HG02610 (cell line): ENCODE measurements at regions not wholly inside any gene's neighbourhood (a gene's known extent, or its start where the extent isn't known, plus 50 kb on each side); places are given as distances from the start of the nearest gene placed in this dataset.
A peak's percentile ranks its signal among the peaks of the same experiment; 100 is the strongest.
"Not testable (repeated sequence)": the region's sequence is repeated elsewhere in the genome, so short reads cannot be mapped to it uniquely, and the experiment has no call there.

Experiments
- ATAC-seq: cut with Tn5 transposase; IDR thresholded peaks from one replicate; pipeline ENCODE4 v1.9.1; 2021; ENCODE audit warnings: mild to moderate bottlenecking, moderate library complexity; ENCODE audit not compliant: unreplicated experiment

DNA sequence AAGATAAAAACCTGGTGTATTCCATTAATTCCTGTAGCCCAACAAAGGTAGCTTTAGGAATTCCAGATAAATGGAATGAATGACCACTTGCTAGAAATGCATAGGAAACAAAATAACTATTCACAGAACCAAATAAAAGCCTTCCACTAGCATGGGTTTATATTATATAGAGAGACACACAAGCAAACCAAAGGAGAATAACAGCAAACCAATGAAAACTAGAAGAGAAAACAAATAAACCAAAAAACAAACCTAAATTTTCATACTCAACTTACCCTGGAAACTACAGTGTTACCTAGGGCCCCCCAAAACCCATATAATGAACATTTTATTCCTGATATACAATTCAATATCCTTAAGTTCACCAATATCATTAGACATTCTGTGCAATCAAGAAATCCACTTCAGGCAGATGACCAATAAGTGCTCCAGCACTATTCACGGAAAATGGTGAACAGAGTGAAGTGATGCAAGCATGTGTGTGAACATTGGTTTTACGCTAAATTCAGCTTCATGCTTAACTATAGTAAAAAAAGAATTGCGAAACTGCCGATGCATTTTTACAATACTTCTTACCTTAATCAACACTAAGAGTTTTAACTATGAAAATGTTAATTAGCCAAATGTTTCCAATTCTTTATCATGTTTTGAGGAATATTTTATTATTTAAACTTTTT, 1108.4 kb upstream of the TMEM132C start:
- no peak for ATAC-seq

GRCh38 chr12:127161466-127161865, 1105.5 kb upstream of the TMEM132C start:
- ATAC-seq = no peak

GRCh38 chr12:127162307-127162706, 1104.7 kb upstream of the TMEM132C start:
- ATAC-seq = no peak

GRCh38 chr12:127162902-127163301, 1104.1 kb upstream of the TMEM132C start:
- ATAC-seq = peak; percentile 86

GRCh38 chr12:127165567-127166392, 1101.2 kb upstream of the TMEM132C start:
- peak; percentile 78 for ATAC-seq

- no peak for ATAC-seq
Measured at GRCh38 chr12:127169321-127170181, 1097.4 kb upstream of the TMEM132C start.

DNA sequence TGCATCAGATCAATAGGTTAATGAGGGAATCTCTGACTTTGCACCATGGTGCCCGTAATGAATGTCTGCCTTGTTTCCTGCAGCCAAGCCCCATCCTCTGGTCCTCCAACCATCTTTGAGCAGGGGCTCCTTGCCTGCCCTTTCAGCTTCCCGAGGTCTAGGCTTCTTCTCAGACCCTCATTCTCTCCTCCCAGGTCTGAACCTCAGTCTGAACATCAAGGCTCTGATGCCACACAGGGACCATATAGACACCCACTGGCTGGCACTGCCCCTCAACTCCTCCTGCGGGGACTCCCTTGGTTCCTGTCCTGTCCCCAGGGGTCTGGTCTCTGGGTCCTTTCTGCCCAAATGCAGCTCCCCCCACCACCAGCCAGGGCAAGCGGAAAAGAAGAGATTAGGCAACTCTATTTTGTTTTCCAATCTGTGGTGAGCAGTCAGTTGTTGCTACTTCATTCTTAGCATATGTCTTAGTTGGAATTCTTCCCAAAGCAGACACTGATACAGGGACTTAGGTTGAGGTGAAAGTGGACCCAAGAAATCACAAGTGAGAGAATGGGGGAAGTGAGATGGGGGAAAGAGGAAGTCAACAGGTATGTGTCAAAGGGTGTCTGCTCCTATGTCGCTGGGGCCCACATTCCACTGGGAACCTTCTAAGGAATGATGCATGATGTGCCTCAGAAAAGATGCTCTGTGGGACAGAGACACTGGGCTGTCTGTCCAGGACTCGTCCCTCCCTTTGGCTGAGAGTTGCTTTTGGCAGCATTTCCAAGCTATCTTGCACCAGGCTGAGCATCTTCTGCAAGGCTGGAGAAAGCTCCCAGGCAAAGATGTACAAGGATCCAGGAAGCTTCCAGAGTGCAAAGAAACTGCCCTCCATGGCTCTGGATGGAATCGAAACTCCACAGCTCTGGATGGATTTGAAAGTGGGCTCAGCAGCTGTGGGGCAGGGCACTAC, 1096.5 kb upstream of the TMEM132C start:
- no peak for ATAC-seq

DNA sequence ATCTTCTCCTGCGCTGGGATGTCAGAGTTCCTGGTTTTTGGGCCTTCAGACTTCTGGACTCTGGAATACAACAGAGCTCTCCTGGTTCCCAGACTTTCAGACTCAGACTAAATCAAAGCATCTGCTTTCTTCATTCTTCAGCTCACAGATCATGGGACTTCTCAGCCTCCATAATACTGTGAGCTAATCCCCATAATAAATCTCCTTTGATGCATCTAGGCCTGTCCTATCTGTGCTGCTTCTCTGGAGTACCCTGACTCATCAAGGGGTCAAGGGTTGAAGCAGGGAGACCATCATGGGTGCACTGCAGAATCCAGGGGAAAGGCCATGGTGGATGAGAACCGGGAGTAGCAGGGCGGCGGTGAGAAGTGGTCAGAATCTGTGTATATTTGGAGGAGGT, 1094.1 kb upstream of the TMEM132C start:
- ATAC-seq = no peak

DNA sequence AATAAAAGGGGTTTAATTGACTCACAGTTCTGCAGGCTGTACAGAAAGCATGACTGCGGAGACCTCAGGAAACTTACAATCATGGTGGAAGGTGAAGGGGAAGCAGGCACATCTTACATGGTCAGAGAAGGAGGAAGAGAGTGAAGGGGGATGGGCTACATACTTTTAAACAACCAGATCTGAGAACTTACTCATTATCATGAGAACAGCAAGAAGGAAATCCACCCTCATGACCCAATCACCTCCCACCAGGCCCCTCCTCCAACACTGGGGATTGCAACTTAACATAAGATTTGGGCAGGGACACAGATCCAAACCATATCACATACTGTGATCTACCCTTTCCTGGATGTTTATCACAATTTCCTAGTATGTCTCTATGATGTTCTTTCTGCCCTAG, 1093.0 kb upstream of the TMEM132C start:
- ATAC-seq = not testable (repeated sequence)

DNA sequence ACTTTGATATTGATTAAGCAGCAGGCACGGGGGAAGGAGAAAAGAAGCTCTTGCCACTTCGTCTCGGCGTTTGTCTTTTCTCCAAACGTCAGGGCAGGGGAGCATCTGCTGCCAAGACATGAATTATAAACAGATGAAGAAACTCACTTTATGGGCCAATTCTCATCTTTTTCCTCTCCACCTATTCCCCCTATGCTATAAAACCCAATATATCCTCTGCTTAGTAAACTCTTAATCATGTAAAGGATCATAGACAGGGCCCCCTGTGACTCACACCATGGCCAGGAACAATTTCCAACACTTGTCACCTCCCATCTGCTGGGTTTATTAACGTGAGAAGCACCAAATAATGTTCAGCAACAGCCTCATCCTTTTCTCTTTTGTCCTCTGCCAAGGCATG, 1092.1 kb upstream of the TMEM132C start:
- ATAC-seq = no peak

- no peak for ATAC-seq
Measured at GRCh38 chr12:127175361-127175760, 1091.6 kb upstream of the TMEM132C start.

DNA sequence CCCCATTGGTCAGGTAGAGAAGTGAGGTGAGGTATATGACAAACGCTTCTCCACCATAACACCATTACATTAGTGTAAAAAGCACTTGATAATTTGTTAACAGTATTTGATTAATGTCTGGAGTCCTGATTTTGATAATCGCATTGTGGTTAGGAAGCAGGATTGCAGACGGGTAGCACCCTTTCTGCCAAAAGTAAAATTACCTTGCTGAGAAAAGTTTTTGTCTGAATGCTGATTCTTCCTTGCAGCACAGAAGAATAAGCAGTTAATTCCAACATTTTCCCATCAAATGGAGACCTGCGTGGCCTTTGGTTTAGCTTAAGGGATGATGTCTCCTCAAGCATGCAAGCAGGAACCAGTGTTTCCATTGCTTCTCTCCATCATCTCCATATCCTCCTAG, 1090.2 kb upstream of the TMEM132C start:
- no peak for ATAC-seq

DNA sequence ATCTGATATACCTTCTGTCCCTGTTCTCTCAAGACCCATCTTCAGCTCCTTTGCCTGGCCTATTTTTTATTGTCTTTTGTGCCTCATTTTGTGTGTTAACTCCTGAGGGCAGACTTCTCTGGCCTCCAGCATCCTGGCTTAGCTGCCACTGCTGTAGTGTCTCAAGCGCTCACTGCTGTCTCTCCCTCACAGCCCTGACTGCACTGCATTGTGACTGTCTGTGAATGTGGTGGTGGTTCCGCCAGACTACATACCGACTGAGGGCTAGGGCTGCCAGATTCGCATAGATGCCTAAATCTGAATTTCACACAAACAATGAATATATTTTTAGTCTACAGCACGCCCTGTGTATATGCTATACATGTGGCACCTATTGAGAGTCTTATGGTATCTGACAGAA, 1088.9 kb upstream of the TMEM132C start:
- ATAC-seq = no peak

DNA sequence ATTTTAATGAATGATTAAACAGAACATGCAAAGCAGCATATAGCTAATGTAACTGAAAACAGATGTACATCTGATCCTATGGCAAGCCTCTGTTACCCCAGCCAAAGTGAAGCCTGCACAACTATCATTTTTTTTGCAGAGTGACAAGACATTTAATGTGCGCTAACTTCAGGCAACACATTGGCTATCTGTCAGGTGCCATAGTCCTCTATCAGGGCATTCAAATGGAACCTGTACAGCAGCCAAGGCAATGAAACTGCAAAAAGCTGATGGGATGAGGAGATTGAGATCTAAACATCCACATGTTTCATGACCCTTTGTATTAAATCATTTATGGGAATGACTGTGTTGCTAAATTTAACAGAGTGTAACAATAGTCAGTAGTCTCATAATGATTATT, 1088.5 kb upstream of the TMEM132C start:
- no peak for ATAC-seq

DNA sequence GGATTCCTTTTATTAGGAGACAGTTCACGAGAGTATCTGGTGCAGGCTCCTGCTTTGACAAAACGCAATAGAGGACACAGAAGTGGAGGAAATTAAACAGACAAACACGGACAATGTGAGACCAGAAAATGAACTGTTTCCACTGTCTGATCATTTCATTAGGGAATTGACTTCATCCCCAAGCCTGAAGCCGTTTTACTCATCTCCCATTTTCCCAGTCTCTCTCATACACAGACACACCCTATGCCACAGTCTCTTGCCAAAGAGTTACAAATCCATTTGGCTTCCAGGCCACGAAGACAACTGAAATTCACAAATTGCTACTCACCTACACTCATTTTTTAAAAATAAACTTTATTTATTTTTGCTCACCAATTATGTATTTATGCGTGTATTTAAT, 1087.8 kb upstream of the TMEM132C start:
- ATAC-seq = no peak

- ATAC-seq = no peak
Measured at GRCh38 chr12:127182018-127182417, 1085.0 kb upstream of the TMEM132C start.

DNA sequence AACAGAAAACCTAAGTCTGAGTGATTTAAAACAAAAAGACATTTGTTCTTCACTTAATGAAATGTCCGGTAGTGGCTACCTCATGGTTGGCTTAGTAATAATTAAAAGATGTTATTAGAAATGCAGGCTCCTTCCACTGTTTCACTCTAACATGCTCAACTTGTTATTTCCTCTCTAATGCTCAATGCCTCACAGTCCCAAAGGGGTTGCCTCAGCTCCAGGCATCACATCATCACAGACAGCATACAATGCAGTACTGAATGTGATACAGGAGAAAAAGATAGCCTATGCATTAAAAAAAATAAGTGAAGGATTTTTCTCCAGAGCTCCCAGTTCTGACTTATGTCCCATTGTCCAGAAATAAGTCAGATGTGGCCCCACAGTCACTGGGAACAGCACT, 1077.0 kb upstream of the TMEM132C start:
- ATAC-seq = no peak

- ATAC-seq = no peak
Measured at GRCh38 chr12:127191129-127191528, 1075.8 kb upstream of the TMEM132C start.

GRCh38 chr12:127192391-127192790, 1074.6 kb upstream of the TMEM132C start:
- ATAC-seq = no peak

DNA sequence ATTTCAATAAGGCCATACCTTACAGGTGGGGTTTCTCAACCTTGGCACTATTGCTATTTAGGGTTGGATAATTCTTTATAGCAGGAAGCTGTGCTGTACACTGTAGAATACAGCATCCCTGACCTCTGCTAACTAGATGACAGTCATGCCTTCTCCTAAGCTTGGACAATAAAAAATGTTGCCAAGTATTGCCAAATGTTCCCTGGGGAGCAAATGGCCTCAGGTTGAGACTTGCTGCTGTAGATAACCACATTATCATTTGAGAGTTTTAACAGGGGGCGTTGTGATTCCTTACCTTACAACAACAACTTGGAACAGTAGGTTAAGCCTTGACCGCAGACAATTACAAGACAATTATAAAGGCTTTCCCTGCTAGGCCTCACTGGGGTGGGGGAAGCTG, 1073.6 kb upstream of the TMEM132C start:
- no peak for ATAC-seq
